ENCODE measurements at regions not wholly inside any gene's neighbourhood (a gene's known extent, or its start where the extent isn't known, plus 50 kb on each side); places are given as distances from the start of the nearest gene placed in this dataset.

DNA sequence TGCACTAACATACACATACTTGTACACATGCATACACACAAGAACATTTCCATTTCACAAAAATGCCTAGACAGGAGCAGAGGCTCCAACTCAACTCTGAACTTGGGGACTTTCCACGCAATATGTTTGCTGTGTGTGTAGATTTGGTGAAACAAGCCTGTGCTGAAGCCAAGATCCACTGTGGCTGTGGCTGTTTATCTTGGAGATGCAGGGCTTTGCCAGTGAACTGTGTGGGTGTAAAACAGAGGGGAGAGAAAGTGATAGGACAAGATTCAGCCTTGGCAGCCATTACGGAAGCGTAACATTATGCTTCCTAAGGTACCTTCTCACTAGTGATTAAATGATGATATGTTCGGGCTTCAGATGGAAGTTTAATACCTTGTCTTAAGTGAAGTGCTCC, 73.2 kb upstream of the MBNL2 start:
- no peak for DNase-seq (ENCODE audit: low spot score)
- ChIA-PET POLR2A (no interaction called here), CTCF (no interaction called here)
- ATAC-seq, result no peak
- peaks cover 25% of the 10 kb centered on the region for H3K27me3 Mint-ChIP-seq (ENCODE audit: low read depth)
- no peaks in the 10 kb centered on the region for H3K4me1 Mint-ChIP-seq
- no peaks in the 10 kb centered on the region for H3K36me3 Mint-ChIP-seq
- no peak overlapping the region for H3K4me3 Mint-ChIP-seq
- TF ChIP-seq AR (CRISPR knock-in tag; IDR thresholded peaks at IDR 0.05), result no peak
- no peak for TF ChIP-seq TP53 (CRISPR knock-in tag; IDR thresholded peaks at IDR 0.05)
- TF ChIP-seq CREB1 (CRISPR knock-in tag; IDR thresholded peaks at IDR 0.05), result no peak
- TF ChIP-seq HMGA2 (CRISPR knock-in tag; IDR thresholded peaks at IDR 0.05), result no peak
- no peak for TF ChIP-seq ZNF423 (CRISPR knock-in tag; IDR thresholded peaks at IDR 0.05)
- no peak for TF ChIP-seq ZNF138 (CRISPR knock-in tag; conservative IDR thresholded peaks at IDR 0.05)
- TF ChIP-seq NR3C1 (CRISPR knock-in tag; conservative IDR thresholded peaks at IDR 0.05; ENCODE audit: low read depth), result no peak
- no peak for TF ChIP-seq NFYB (CRISPR knock-in tag; conservative IDR thresholded peaks at IDR 0.05; ENCODE audit: low read depth)
- no peak for TF ChIP-seq OVOL2 (CRISPR knock-in tag; IDR thresholded peaks at IDR 0.05; ENCODE audit: borderline replicate concordance)
- no peak for TF ChIP-seq GTF2I (CRISPR knock-in tag; conservative IDR thresholded peaks at IDR 0.05)
- TF ChIP-seq, protein P1, sequence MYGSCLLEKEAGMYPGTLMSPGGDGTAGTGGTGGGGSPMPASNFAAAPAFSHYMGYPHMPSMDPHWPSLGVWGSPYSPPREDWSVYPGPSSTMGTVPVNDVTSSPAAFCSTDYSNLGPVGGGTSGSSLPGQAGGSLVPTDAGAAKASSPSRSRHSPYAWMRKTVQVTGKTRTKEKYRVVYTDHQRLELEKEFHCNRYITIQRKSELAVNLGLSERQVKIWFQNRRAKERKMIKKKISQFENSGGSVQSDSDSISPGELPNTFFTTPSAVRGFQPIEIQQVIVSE (CRISPR knock-in tag; IDR thresholded peaks at IDR 0.05; ENCODE audit: borderline replicate concordance), result no peak
- TF ChIP-seq MXD4 (CRISPR knock-in tag; IDR thresholded peaks at IDR 0.05; ENCODE audit: borderline replicate concordance), result no peak
- no peak for TF ChIP-seq ARID4B (CRISPR knock-in tag; IDR thresholded peaks at IDR 0.05; ENCODE audit: borderline replicate concordance)
- TF ChIP-seq NR1H2 (CRISPR knock-in tag; IDR thresholded peaks at IDR 0.05), result no peak
- no peaks in the 10 kb centered on the region for H3K9me3 Mint-ChIP-seq
- H3K27ac Mint-ChIP-seq, result no peak overlapping the region

DNA sequence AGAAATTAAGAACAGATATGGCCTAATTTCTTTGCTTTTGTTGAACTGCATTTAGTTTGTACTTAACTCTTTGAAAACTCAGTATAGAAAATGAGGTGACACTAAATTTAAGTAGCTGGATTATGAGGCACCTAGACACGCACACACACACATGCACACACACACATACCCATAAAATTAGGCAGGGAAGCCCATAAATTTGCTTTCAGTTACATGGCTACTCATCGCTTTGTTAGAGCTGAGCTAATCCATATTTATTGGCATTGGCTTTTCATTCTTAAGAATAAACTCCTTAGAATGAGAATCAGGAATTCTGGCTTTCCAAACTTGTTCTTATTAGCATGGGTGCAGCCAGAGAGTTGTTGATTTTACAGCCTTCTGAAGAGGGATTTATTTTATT, 61.7 kb upstream of the MBNL2 start:
- H3K36me3 Mint-ChIP-seq, result no peaks in the 10 kb centered on the region
- DNase-seq (ENCODE audit: low spot score), result no peak
- no peaks in the 10 kb centered on the region; the same call in 1 of the 2 replicates for H3K27me3 Mint-ChIP-seq (ENCODE audit: low read depth)
- H3K27ac Mint-ChIP-seq, result no peak overlapping the region
- ChIA-PET CTCF (no interaction called here), POLR2A (no interaction called here)
- no peak for ATAC-seq
- no peaks in the 10 kb centered on the region for H3K4me1 Mint-ChIP-seq
- no peak overlapping the region for H3K4me3 Mint-ChIP-seq
- no peaks in the 10 kb centered on the region for H3K9me3 Mint-ChIP-seq
- no peak for TF ChIP-seq ZNF219 (CRISPR knock-in tag; IDR thresholded peaks at IDR 0.05; ENCODE audit: borderline replicate concordance)
- TF ChIP-seq ATF1 (CRISPR knock-in tag; IDR thresholded peaks at IDR 0.05), result no peak
- TF ChIP-seq ELF4 (CRISPR knock-in tag; IDR thresholded peaks at IDR 0.05; ENCODE audit: low read depth), result no peak
- TF ChIP-seq GRHL2 (CRISPR knock-in tag; IDR thresholded peaks at IDR 0.05; ENCODE audit: insufficient replicate concordance, severe bottlenecking), result no peak
- TF ChIP-seq NFE2L1 (CRISPR knock-in tag; IDR thresholded peaks at IDR 0.05), result no peak
- TF ChIP-seq ZNF425 (CRISPR knock-in tag; conservative IDR thresholded peaks at IDR 0.05), result no peak
- no peak for TF ChIP-seq MXD4 (CRISPR knock-in tag; IDR thresholded peaks at IDR 0.05; ENCODE audit: borderline replicate concordance)
- TF ChIP-seq HMGXB4 (CRISPR knock-in tag; IDR thresholded peaks at IDR 0.05), result no peak
- TF ChIP-seq ERG (CRISPR knock-in tag; IDR thresholded peaks at IDR 0.05), result no peak

Measured in WTC11 (cell line).